ENCODE measurements at regions not wholly inside any gene's neighbourhood (a gene's known extent, or its start where the extent isn't known, plus 50 kb on each side); places are given as distances from the start of the nearest gene placed in this dataset.

GRCh38 chr2:234771176-234771575 is 180.6 kb upstream of the SH3BP4 start:
- TF ChIP-seq POLR2AphosphoS5 (IDR thresholded peaks at IDR 0.05; ENCODE audit: low read depth, low read length) (no peak), POLR2A (IDR thresholded peaks at IDR 0.05; ENCODE audit: low read depth, low read length) (no peak), SPI1 (IDR thresholded peaks at IDR 0.05; ENCODE audit: low read depth, low read length) (no peak)

Data from GM12891 (cell line).